ENCODE measurements at regions not wholly inside any gene's neighbourhood (a gene's known extent, or its start where the extent isn't known, plus 50 kb on each side); places are given as distances from the start of the nearest gene placed in this dataset.
"Not testable (repeated sequence)": the region's sequence is repeated elsewhere in the genome, so short reads cannot be mapped to it uniquely, and the experiment has no call there.

- no peak for DNase-seq
Measured at GRCh38 chrX:39796856-39797255, 300.9 kb downstream of the BCOR start.

GRCh38 chrX:39798488-39798887, 299.3 kb downstream of the BCOR start:
- DNase-seq: not testable (repeated sequence)

GRCh38 chrX:39802354-39802753, 295.4 kb downstream of the BCOR start:
- DNase-seq: no peak

- no peak for DNase-seq
Measured at GRCh38 chrX:39802908-39803307, 294.9 kb downstream of the BCOR start.

- no peak for DNase-seq
Measured at GRCh38 chrX:39805022-39805421, 292.7 kb downstream of the BCOR start.

GRCh38 chrX:39805825-39806224, 291.9 kb downstream of the BCOR start:
- no peak for DNase-seq

GRCh38 chrX:39808471-39808917, 289.3 kb downstream of the BCOR start:
- no peak for DNase-seq

- no peak for DNase-seq
Measured at GRCh38 chrX:39809331-39809730, 288.4 kb downstream of the BCOR start.

- no peak for DNase-seq
Measured at GRCh38 chrX:39810901-39811300, 286.9 kb downstream of the BCOR start.

- DNase-seq: no peak
Measured at GRCh38 chrX:39811376-39811775, 286.4 kb downstream of the BCOR start.

- no peak for DNase-seq
Measured at GRCh38 chrX:39813631-39814277, 284.0 kb downstream of the BCOR start.

GRCh38 chrX:39814391-39814790, 283.4 kb downstream of the BCOR start:
- peak in 1 of 4 experiments; percentile 5 for DNase-seq

GRCh38 chrX:39815631-39816030, 282.1 kb downstream of the BCOR start:
- DNase-seq: no peak

- no peak for DNase-seq
Measured at GRCh38 chrX:39816871-39817731, 280.7 kb downstream of the BCOR start.

- no peak for DNase-seq
Measured at GRCh38 chrX:39817754-39818470, 279.8 kb downstream of the BCOR start.

GRCh38 chrX:39818750-39819149, 279.0 kb downstream of the BCOR start:
- DNase-seq: no peak

GRCh38 chrX:39819921-39820849, 277.6 kb downstream of the BCOR start:
- DNase-seq: no peak

GRCh38 chrX:39820938-39821708, 276.6 kb downstream of the BCOR start:
- DNase-seq: no peak

- DNase-seq: no peak
Measured at GRCh38 chrX:39821709-39822095, 276.1 kb downstream of the BCOR start.

GRCh38 chrX:39822133-39822748, 275.5 kb downstream of the BCOR start:
- no peak for DNase-seq

- no peak for DNase-seq
Measured at GRCh38 chrX:39823424-39823823, 274.3 kb downstream of the BCOR start.
